H1 (cell line): ENCODE measurements at regions not wholly inside any gene's neighbourhood (a gene's known extent, or its start where the extent isn't known, plus 50 kb on each side); places are given as distances from the start of the nearest gene placed in this dataset.

Experiments used
- BCL11A ChIP-seq, 2 experiments: IDR thresholded peaks; one replicate each; pipeline ENCODE4 v1.6.1; 2011; ENCODE audit warnings: low read depth in 2 of 2, low read length in 2 of 2, mild to moderate bottlenecking in 2 of 2
- NANOG ChIP-seq: IDR thresholded peaks from 2 replicates; pipeline ENCODE4 v1.6.1; 2011; ENCODE audit warnings: low read length, low read depth, mild to moderate bottlenecking, inconsistent platforms; ENCODE audit not compliant: insufficient read depth, poor library complexity, severe bottlenecking
- RNF2 ChIP-seq: fragments of 200-900, 300-1000 bp; sonication (generic); IDR thresholded peaks from 2 replicates; pipeline ENCODE4 v1.7.1; 2016; ENCODE audit warnings: borderline replicate concordance, low read depth, mild to moderate bottlenecking, antibody characterized with exemption, low read length; ENCODE audit not compliant: poor library complexity, severe bottlenecking; ENCODE audit errors: missing control alignments
- SRF ChIP-seq: IDR thresholded peaks from 2 replicates; pipeline ENCODE4 v1.6.1; 2011; ENCODE audit warnings: mild to moderate bottlenecking, low read depth, low read length, moderate library complexity
- SUZ12 ChIP-seq: fragments of 200-600 bp; sonication (generic); IDR thresholded peaks from 2 replicates; pipeline ENCODE4 v1.6.1; 2012; ENCODE audit warnings: mild to moderate bottlenecking, inconsistent platforms, low read length, moderate library complexity, mixed read lengths

- TF ChIP-seq SRF (no peak), SUZ12 (no peak), BCL11A (IDR thresholded peaks at IDR 0.05; ENCODE audit: low read depth in 2 of 2, low read length in 2 of 2) (no peak), RNF2 (no peak), NANOG (no peak)
- TF ChIP-seq, all 59 proteins: peak for 0
Observed at GRCh38 chr20:50353289-50353961, 156.8 kb upstream of the PTPN1 start (continued).
